KG1 (cell line): ENCODE measurements at regions not wholly inside any gene's neighbourhood (a gene's known extent, or its start where the extent isn't known, plus 50 kb on each side); places are given as distances from the start of the nearest gene placed in this dataset.
"Not testable (repeated sequence)": the region's sequence is repeated elsewhere in the genome, so short reads cannot be mapped to it uniquely, and the experiment has no call there.

Experiments
- DNase-seq: peaks from one replicate; lab custom pipeline; 2025; lab: John Stamatoyannopoulos, UW

GRCh38 chr14:37785298-37785697, 189.9 kb downstream of the TTC6 start:
- not testable (repeated sequence) for DNase-seq

DNA sequence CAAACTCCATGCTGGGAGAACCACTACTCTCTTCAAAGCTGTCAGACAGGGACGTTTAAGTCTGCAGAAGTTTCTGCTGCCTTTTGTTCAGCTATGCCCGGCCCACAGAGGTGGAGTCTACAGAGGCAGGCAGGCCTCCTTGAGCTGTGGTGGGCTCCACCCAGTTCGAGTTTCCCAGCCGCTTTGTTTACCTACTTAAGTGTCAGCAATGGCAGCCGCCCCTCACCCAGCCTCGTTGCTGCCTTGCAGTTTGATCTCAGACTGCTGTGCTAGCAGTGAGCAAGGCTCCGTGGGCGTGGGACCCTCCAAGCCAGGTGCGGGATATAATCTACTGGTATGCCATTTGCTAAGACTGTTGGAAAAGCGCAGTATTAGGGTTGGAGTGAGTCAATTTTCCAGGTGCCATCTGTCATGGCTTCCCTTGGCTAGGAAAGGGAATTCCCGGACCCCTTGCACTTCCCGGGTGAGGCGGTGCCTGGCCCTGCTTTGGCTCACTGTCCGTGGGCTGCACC, 190.7 kb downstream of the TTC6 start:
- DNase-seq, result not testable (repeated sequence)

DNA sequence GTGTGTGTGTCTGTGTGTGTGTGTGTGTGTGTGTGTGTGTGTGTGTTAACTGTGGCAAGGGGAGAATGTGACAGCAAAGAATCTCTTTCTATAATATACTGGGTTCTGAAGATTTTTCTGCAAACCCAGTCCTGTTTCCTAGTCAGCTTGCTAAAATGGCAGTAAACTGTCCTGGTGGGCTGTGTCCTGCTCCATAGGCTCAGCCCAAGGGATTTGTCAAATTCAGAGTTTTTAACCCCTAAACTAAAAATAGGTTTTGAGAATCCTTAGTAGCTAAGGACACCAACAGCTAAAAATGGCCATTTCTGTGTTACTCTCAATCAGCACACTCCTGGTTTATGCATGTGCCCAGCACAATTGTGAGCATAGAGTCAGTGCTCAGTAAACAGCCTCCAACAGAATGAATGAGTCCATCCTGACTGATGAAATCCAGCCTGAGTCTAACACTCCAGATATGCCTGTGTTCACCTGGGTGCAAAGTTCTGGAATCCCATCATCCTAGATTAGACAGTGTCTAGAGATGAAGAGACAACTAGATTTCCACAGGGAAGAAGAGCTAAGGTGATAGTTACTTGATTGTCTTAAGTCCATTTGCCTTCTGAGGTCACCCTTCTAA, 192.6 kb downstream of the TTC6 start:
- no peak for DNase-seq

DNA sequence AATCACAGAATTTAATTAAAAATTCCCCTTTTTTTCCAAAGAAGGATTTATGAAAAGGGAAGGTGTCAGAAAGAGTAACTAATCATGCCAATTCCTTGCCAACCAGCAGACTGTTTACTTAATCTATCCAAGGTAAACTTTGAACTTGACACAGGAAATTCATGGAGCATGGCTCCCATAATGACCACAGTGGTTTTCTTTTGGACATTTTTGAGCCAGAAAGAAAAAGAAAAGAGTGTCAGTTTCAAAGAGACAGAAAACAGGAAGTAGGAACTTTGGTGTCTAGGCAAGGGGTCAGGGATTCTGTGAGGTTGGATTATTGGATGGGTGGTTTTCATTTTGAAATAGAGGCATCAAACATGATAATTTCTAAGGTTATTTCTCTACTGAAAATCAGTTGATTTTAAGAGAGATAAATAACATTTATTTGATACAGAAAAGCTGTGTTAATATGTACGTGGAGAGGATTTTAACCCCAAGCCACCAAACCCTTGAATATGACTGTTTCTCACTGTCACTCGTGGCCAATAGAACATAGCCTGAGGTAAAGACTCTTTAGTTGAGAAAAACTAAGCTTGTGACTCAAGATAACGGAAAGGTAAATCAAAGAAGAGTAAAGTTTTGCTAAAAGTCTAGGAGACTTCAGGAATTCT, 196.1 kb downstream of the TTC6 start:
- DNase-seq, result no peak

DNA sequence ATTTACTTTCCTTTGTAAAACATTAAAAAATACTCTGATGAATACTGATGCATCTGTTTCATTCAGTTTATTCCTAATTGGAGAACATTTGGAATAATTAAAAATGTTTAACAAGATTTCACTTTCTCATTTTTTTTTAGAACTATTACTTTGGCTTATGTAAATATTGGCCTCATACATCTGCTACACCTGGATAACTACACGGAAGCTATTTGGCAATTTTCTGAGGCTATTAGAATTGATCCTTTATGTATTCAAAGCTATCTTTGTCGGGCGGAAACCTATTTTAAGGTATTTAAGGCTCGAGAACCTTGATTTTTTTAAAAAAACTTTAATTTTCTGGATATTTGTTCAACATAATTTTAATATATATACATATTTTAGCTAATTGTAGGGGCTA, 196.7 kb downstream of the TTC6 start:
- DNase-seq, result no peak

DNA sequence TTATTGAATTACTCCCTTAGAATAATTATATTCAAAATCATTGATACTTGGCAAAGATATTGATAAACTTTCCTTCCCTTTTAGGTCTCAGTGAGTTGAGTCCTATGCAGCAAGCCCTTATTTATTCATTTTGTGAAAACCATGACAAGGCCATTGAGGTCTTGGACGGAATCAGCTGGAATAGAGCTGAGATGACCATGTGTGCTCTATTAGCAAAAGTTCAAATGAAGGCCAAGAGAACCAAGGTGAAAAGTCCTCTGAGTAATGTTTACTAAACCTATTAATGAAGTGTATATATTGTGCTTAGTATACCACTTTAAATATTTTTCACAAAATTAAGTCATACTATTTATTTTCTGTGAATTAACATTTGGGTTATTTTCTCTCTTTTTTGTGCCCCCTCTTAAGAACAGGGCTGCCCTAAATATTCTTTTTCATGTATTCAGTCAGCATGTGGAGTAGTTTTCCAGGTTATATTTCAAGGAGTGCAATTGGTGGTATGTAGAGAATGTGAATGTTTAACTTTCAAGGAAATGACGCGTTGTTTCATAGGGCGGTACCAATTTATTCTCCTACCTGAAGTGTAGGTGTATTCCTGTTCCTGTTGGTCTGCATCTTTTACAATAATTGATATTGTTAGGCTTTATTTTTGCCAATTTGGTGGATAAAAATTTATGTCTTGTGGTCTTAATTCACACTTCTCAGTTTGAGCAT, 201.4 kb downstream of the TTC6 start:
- DNase-seq, result no peak

GRCh38 chr14:37797675-37798074, 202.2 kb downstream of the TTC6 start:
- no peak for DNase-seq

DNA sequence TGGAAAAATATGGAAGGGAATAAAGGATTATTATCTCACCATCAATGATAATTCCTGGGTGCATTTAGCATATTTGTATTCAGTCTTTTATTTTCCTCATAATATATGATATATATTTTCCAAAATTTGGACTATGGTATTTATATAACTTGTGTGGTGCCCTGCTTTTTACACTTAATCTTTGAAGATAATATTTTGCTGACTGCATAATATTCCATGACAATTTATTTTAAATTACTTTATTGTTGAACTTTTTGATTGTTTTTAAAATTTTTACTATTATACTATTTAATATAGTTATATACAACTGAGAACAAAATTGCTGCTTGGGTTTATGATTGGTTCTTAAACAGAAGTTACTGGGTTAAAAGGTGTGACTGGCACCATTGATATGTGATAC, 212.3 kb downstream of the TTC6 start:
- no peak for DNase-seq

GRCh38 chr14:37810094-37810801, 214.8 kb downstream of the TTC6 start:
- DNase-seq, result no peak

GRCh38 chr14:37813732-37814131, 218.3 kb downstream of the TTC6 start:
- DNase-seq, result no peak

GRCh38 chr14:37816135-37816534, 220.7 kb downstream of the TTC6 start:
- DNase-seq, result no peak

DNA sequence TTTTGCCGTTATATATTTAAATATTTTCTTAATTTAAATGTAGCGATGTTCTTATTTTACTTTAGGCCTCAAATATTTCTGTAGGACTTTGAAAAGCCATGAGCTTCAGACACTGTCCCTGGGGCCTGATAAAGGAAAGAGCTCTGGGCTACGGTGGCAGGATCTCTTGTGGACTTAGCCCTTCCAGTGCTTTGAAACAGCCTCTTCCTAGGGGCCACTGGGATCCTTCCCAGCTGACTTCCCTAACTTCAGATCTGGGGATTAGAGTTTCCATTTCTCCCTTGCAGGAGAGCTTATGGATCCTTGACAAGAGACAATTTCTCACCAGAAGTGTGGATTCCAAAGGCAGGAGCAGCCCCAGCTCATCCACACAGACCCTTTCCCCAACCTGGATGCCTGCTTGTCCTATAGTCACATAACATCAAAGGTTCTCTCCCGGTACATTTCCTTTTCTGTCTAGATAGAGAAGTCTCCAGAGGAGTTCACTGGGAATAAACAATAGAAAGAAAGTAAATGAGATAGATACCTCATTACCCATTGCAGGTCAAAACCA, 221.4 kb downstream of the TTC6 start:
- DNase-seq, result no peak

GRCh38 chr14:37819155-37820015, 224.0 kb downstream of the TTC6 start:
- no peak for DNase-seq

- DNase-seq, result not testable (repeated sequence)
These were observed 225.4 kb downstream of the TTC6 start for GRCh38 chr14:37820810-37821209.

GRCh38 chr14:37824939-37825712, 229.7 kb downstream of the TTC6 start:
- DNase-seq, result no peak

DNA sequence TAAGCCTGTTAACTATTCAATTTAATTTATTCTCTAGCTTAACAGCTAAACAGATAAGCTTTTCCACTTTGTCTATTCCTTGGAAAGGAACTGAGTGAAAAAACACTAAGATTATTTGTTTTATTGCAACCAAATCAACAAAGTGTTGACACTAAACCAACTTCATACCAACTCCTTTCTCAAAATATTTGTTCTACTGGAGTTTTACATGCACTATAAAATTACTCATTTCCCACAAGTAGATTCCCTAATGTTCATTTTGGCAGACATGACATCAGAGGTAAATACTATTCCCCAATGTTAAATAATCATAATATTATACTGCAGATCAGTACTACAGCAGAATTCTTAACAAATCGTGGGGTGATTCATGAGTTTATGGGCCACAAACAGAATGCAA, 231.4 kb downstream of the TTC6 start:
- no peak for DNase-seq

- DNase-seq, result no peak
These were observed 234.8 kb downstream of the TTC6 start for GRCh38 chr14:37830271-37830670.

GRCh38 chr14:37834275-37834674, 238.8 kb downstream of the TTC6 start:
- DNase-seq, result no peak

DNA sequence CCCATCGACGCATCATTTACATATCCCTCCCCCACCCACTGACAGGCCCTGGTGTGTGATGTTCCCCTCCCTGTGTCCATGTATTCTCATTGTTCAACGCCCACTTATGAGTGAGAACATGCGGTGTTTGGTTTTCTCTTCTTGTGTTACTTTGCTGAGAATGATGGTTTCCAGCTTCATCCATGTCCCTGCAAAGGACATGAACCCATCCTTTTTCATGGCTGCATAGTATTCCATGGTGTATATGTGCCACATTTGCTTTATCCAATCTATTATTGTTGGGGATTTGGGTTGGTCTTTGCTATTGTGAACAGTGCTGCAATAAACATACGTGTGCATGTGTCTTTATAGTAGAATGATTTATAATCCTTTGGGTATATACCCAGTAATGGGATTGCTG, 243.3 kb downstream of the TTC6 start:
- not testable (repeated sequence) for DNase-seq

DNA sequence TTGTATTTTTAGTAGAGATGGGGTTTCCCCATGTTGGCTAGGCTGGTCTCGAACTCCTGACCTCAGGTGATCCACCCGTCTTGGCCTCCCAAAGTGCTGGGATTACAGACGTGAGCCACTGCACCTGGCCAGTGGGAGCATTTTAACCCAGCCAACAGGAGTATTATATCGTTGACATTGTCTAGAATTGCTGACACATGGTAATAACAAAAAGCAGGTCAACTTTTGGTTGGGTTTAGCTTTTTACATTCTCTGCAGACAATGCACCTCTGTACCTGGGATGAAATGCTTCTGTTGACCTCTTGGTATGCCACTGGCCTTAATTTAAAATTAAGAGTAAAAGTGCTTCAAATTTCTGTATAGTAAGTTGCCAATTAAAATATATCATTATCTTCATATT, 245.6 kb downstream of the TTC6 start:
- DNase-seq, result not testable (repeated sequence)
